Nephron (organoid): ENCODE measurements at regions not wholly inside any gene's neighbourhood (a gene's known extent, or its start where the extent isn't known, plus 50 kb on each side); places are given as distances from the start of the nearest gene placed in this dataset.
"Not testable (repeated sequence)": the region's sequence is repeated elsewhere in the genome, so short reads cannot be mapped to it uniquely, and the experiment has no call there.

Experiments used
- H3K27ac Mint-ChIP-seq, 3 experiments: 2 replicates each; pipeline ENCODE4 v1.8.0; 2020; ENCODE audit warnings: mixed read lengths in 3 of 3, mild to moderate bottlenecking in 2 of 3, moderate library complexity in 1 of 3
- H3K27me3 Mint-ChIP-seq: 2 replicates; pipeline ENCODE4 v1.8.0; 2021; ENCODE audit warnings: low read depth, mild to moderate bottlenecking, moderate library complexity, mixed read lengths
- H3K36me3 Mint-ChIP-seq: 2 replicates; pipeline ENCODE4 v1.8.0; 2020; ENCODE audit warnings: low read depth, mixed read lengths
- H3K4me1 Mint-ChIP-seq: 2 replicates; pipeline ENCODE4 v1.8.0; 2020; ENCODE audit warnings: mixed read lengths
- H3K4me3 Mint-ChIP-seq, 3 experiments: 2 replicates each; pipeline ENCODE4 v1.8.0; 2020; ENCODE audit warnings: mild to moderate bottlenecking in 3 of 3, mixed read lengths in 3 of 3, moderate library complexity in 2 of 3
- H3K9me3 Mint-ChIP-seq: 2 replicates; pipeline ENCODE4 v1.8.0; 2020; ENCODE audit warnings: mixed read lengths
- TF ChIP-seq, protein P1 (sequence below), 3 experiments: fragments of 200-600 bp; sonication (generic); IDR thresholded peaks; one replicate each; pipeline ENCODE4 v1.5.0; 2021; ENCODE audit warnings: antibody characterized with exemption in 3 of 3; ENCODE audit not compliant: unreplicated experiment in 3 of 3

DNA sequence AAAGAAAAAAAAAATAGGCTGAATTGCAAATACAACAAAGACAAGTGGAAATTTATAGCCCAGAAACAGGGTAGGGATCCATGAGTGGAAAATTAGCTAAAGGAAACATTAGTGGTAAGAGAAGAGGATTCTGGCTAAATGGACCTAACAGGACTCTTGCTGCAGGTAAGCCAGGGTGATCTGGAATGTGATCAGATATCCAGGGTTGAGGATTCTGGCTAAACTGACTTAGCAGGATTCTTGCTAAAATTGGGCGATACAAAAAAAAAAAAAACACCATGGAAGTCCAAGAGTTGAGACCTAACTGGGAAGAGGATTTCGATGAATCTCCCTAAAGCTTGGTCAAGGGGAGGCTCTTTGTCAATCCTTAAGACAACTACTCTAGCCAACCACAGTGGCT, 61.7 kb upstream of the ATF7IP2 start:
- H3K9me3 Mint-ChIP-seq: no peaks in the 10 kb centered on the region
- peaks cover 8% of the 10 kb centered on the region for H3K4me1 Mint-ChIP-seq
- H3K4me3 Mint-ChIP-seq: no peak overlapping the region
- no peaks in the 10 kb centered on the region for H3K36me3 Mint-ChIP-seq
- H3K27me3 Mint-ChIP-seq: no peaks in the 10 kb centered on the region
- TF ChIP-seq, protein P1, sequence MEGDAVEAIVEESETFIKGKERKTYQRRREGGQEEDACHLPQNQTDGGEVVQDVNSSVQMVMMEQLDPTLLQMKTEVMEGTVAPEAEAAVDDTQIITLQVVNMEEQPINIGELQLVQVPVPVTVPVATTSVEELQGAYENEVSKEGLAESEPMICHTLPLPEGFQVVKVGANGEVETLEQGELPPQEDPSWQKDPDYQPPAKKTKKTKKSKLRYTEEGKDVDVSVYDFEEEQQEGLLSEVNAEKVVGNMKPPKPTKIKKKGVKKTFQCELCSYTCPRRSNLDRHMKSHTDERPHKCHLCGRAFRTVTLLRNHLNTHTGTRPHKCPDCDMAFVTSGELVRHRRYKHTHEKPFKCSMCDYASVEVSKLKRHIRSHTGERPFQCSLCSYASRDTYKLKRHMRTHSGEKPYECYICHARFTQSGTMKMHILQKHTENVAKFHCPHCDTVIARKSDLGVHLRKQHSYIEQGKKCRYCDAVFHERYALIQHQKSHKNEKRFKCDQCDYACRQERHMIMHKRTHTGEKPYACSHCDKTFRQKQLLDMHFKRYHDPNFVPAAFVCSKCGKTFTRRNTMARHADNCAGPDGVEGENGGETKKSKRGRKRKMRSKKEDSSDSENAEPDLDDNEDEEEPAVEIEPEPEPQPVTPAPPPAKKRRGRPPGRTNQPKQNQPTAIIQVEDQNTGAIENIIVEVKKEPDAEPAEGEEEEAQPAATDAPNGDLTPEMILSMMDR (IDR thresholded peaks at IDR 0.05; ENCODE audit: unreplicated experiment in 3 of 3): no peak
- no peak overlapping the region for H3K27ac Mint-ChIP-seq

DNA sequence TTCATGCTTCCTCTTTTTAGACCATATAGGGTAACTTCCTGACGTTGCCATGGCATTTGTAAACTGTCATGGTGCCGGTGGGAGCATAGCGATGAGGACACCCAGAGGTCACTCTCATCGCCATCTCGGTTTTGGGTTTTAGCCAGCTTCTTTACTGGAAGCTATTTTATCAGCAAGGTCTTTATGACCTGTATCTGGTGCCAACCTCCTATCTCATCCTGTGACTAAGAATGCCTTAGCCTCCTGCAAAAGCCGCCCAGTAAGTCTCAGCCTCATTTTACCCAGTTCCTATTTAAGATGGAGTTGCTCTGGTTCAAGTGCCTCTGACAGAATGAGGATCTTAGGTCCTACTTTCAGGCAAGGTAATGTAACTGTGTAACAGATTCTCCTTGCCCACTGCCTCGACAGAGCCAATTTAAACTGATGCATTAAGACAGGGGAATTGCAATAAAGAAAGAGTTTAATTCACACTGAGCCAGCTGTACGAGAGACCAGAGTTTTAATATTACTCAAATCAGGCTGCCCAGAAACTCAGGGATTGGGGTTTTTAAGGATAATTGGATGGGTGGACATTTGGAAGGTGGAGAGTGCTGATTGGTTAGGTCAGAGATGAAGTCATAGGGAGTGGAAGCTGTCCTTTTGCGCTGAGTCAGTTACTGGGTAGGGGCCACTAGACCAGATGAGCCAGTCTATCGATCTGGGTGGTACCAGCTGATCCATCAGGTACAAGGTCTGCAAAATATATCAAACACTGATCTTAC, 59.9 kb upstream of the ATF7IP2 start:
- Mint-ChIP-seq H3K36me3 (no peaks in the 10 kb centered on the region), H3K27me3 (no peaks in the 10 kb centered on the region), H3K9me3 (no peaks in the 10 kb centered on the region), H3K4me3 (no peak overlapping the region), H3K4me1 (peaks cover 6% of the 10 kb centered on the region), H3K27ac (peak overlapping the region in 2 of 3 experiments; percentile 69 to 75)
- TF ChIP-seq, protein P1 (IDR thresholded peaks at IDR 0.05; ENCODE audit: unreplicated experiment in 3 of 3): no peak

DNA sequence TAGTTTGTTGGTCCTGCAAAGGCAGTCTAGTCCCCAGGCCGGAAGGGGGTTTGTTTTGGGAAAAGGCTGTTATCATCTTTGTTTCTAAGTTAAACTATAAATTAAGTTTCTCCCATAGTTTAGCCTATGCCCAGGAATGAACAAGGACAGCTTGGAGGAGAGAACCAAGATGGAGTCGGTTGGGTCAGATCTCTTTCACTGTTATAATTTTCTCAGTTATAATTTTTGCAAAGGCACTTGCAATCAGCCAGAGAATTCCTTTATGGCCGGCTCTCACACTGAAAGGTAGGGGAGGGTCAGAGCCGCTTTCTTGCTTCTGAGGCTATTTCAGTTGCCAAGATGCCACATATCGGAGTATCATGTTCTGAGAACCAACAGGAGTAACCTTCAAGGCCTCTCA, 59.2 kb upstream of the ATF7IP2 start:
- H3K27me3 Mint-ChIP-seq: no peaks in the 10 kb centered on the region
- H3K4me3 Mint-ChIP-seq: no peak overlapping the region
- peak overlapping the region in 2 of 3 experiments; percentile 69 to 75 for H3K27ac Mint-ChIP-seq
- H3K4me1 Mint-ChIP-seq: peaks cover 6% of the 10 kb centered on the region
- H3K9me3 Mint-ChIP-seq: no peaks in the 10 kb centered on the region
- H3K36me3 Mint-ChIP-seq: no peaks in the 10 kb centered on the region
- TF ChIP-seq, protein P1 (IDR thresholded peaks at IDR 0.05; ENCODE audit: unreplicated experiment in 3 of 3): no peak

DNA sequence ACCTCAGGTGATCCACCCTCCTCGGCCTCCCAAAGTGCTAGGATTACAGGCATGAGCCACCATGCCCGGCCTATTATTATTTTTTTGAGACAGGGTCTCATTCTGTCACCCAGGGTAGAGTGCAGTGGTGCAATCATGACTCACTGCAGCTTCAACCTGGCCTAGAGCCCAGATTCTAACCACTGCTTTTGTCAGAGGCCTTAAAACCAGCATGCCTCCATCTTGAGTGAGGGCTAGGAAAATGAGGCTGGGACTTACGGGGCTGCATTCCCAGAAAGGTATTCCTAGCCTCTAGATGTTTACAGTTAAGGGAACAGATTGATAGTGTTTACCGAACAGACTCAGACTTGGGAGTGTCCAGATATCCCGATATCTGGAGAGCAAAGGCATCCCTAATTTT, 57.6 kb upstream of the ATF7IP2 start:
- H3K36me3 Mint-ChIP-seq, H3K27me3 Mint-ChIP-seq, H3K4me3 Mint-ChIP-seq, H3K27ac Mint-ChIP-seq, H3K9me3 Mint-ChIP-seq, H3K4me1 Mint-ChIP-seq: not testable (repeated sequence)

DNA sequence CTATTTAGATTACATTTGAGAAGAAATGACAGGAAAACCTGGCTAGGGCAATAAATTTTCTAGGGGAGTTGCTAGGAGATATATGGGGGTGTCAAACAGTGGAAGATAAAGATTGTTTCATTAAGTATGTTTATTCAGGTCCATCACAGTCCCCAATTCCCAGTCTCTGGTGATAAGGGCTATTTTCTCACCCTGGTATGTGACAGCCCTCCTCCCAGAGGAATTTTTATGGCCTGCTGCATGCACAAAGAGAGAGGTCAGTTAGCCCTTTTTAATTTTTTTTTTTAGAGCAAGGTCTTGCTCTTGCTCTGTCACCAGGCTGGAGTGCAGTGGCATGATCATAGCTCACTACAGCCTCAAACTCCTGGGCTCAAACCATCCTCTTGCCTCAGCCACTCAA, 53.6 kb upstream of the ATF7IP2 start:
- Mint-ChIP-seq H3K27me3 (peaks cover 3% of the 10 kb centered on the region), H3K27ac (peak overlapping the region in 1 of 3 experiments; percentile 70), H3K4me3 (no peak overlapping the region), H3K36me3 (no peaks in the 10 kb centered on the region), H3K4me1 (peaks cover 5% of the 10 kb centered on the region), H3K9me3 (no peaks in the 10 kb centered on the region)
- TF ChIP-seq, protein P1 (IDR thresholded peaks at IDR 0.05; ENCODE audit: unreplicated experiment in 3 of 3): no peak

DNA sequence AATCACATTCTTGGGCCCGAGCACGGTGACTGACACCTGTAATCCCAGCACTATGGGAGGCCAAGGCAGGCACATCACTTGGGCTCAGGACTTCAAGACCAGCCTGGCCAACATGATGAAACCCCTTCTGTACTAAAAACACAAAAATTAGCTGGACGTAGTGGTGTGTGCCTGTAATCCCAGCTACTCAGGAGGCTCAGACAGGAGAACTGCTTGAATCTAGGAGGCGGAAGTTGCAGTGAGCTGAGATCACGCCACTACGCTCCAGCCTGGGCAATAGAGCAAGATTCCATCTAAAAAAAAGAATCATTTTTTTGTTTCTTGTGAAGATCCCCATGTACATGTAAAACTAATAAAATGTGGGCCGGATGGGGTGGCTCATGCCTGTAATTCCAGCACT, 53.1 kb upstream of the ATF7IP2 start:
- TF ChIP-seq, protein P1 (IDR thresholded peaks at IDR 0.05; ENCODE audit: unreplicated experiment in 3 of 3): no peak
- Mint-ChIP-seq H3K27me3 (peaks cover 3% of the 10 kb centered on the region), H3K4me1 (peaks cover 5% of the 10 kb centered on the region), H3K36me3 (no peaks in the 10 kb centered on the region), H3K4me3 (no peak overlapping the region), H3K9me3 (no peaks in the 10 kb centered on the region), H3K27ac (peak overlapping the region in 1 of 3 experiments; percentile 70)
